Neural cell (in vitro differentiated cells): ENCODE measurements at regions not wholly inside any gene's neighbourhood (a gene's known extent, or its start where the extent isn't known, plus 50 kb on each side); places are given as distances from the start of the nearest gene placed in this dataset.

Experiments
- H2AFZ ChIP-seq: fragments of 200-600, 300-800 bp; sonication (generic), shearing (Covaris generic); 2 replicates; pipeline ENCODE4 v1.6.0; 2014; ENCODE audit warnings: low read depth, mild to moderate bottlenecking, antibody characterized with exemption, low read length, moderate library complexity
- H3F3A ChIP-seq: fragments of 200-600 bp; shearing (Covaris generic); 2 replicates; pipeline ENCODE4 v1.6.1; 2016; ENCODE audit warnings: mild to moderate bottlenecking, moderate library complexity, mixed read lengths, antibody characterized with exemption, low read length; ENCODE audit not compliant: insufficient read depth, poor library complexity, severe bottlenecking
- H3K27ac ChIP-seq: fragments of 200-600, 300-800 bp; sonication (generic), shearing (Covaris generic); 2 replicates; pipeline ENCODE4 v1.5.1; 2014; ENCODE audit warnings: mild to moderate bottlenecking, low read length, moderate library complexity
- H3K27me3 ChIP-seq: fragments of 300-800, 200-600 bp; sonication (generic), shearing (Covaris generic); 2 replicates; pipeline ENCODE4 v1.6.0; 2014; ENCODE audit warnings: mild to moderate bottlenecking, low read depth, low read length, moderate library complexity; ENCODE audit not compliant: insufficient read depth
- H3K36me3 ChIP-seq: fragments of 300-800, 200-600 bp; sonication (generic), shearing (Covaris generic); 2 replicates; pipeline ENCODE4 v1.5.1; 2014; ENCODE audit warnings: mild to moderate bottlenecking, antibody characterized with exemption, low read length, moderate library complexity; ENCODE audit not compliant: insufficient read depth
- H3K4me2 ChIP-seq: fragments of 300-800, 200-600 bp; sonication (generic), shearing (Covaris generic); 2 replicates; pipeline ENCODE4 v1.6.0; 2014; ENCODE audit warnings: mild to moderate bottlenecking, low read length
- H3K4me3 ChIP-seq: fragments of 300-800, 200-600 bp; sonication (generic), shearing (Covaris generic); 2 replicates; pipeline ENCODE4 v1.5.1; 2014; ENCODE audit warnings: mild to moderate bottlenecking, low read length, moderate library complexity
- H3K79me2 ChIP-seq: fragments of 200-600 bp; shearing (Covaris generic); replicated peaks from 2 replicates; pipeline ENCODE4 v1.6.0; 2014; ENCODE audit warnings: mild to moderate bottlenecking, low read length, moderate library complexity; ENCODE audit not compliant: insufficient read depth
- H3K9ac ChIP-seq: fragments of 300-800, 200-600 bp; sonication (generic), shearing (Covaris generic); 2 replicates; pipeline ENCODE4 v1.6.1; 2016; ENCODE audit warnings: mild to moderate bottlenecking, low read length, mixed read lengths
- H3K9me2 ChIP-seq: fragments of 200-600 bp; shearing (Covaris generic); 2 replicates; pipeline ENCODE4 v1.6.1; 2016; ENCODE audit warnings: mild to moderate bottlenecking, low read length, mixed read lengths; ENCODE audit not compliant: insufficient read depth
- H3K9me3 ChIP-seq: fragments of 200-600, 300-800 bp; sonication (generic), shearing (Covaris generic); 2 replicates; pipeline ENCODE4 v1.6.1; 2016; ENCODE audit warnings: mild to moderate bottlenecking, mixed run types, low read length, moderate library complexity, mixed read lengths
- H4K20me1 ChIP-seq: fragments of 200-600 bp; shearing (Covaris generic); 2 replicates; pipeline ENCODE4 v1.6.1; 2016; ENCODE audit warnings: mild to moderate bottlenecking, mixed run types; ENCODE audit not compliant: insufficient read depth
- EP300 ChIP-seq: fragments of 450-650 bp; conservative IDR thresholded peaks from 2 replicates; pipeline ENCODE4 v1.6.1; 2014; ENCODE audit warnings: antibody characterized with exemption, mild to moderate bottlenecking, moderate library complexity; ENCODE audit not compliant: poor library complexity, severe bottlenecking
- EZH2 ChIP-seq: fragments of 200-600, 300-800 bp; shearing (Covaris generic), sonication (generic); IDR thresholded peaks from 2 replicates; pipeline ENCODE4 v1.6.1; 2014; ENCODE audit warnings: antibody characterized with exemption, low read length, borderline replicate concordance, mild to moderate bottlenecking; ENCODE audit not compliant: insufficient read depth, poor library complexity, severe bottlenecking
- MXI1 ChIP-seq: fragments of 450-650 bp; conservative IDR thresholded peaks from 2 replicates; pipeline ENCODE4 v1.6.1; 2014; ENCODE audit warnings: antibody characterized with exemption, mild to moderate bottlenecking; ENCODE audit not compliant: poor library complexity, severe bottlenecking
- POLR2AphosphoS5 ChIP-seq: IDR thresholded peaks from 2 replicates; pipeline ENCODE4 v1.6.1; 2012
- RAD21 ChIP-seq: fragments of 450-650 bp; conservative IDR thresholded peaks from 2 replicates; pipeline ENCODE4 v1.6.1; 2014; ENCODE audit warnings: antibody characterized with exemption, mild to moderate bottlenecking, moderate library complexity
- SMC3 ChIP-seq: fragments of 450-650 bp; conservative IDR thresholded peaks from 2 replicates; pipeline ENCODE4 v1.6.1; 2014; ENCODE audit warnings: antibody characterized with exemption, mild to moderate bottlenecking, moderate library complexity; ENCODE audit not compliant: poor library complexity
- TAF1 ChIP-seq: IDR thresholded peaks from 2 replicates; pipeline ENCODE4 v1.6.1; 2012; ENCODE audit warnings: low read depth
- TF ChIP-seq, protein P1 (sequence below): IDR thresholded peaks from 2 replicates; pipeline ENCODE4 v1.6.1; 2012; ENCODE audit warnings: borderline replicate concordance
- TF ChIP-seq, protein P2 (sequence below): fragments of 450-650 bp; IDR thresholded peaks from 2 replicates; pipeline ENCODE4 v1.5.1; 2014; ENCODE audit warnings: antibody characterized with exemption, mild to moderate bottlenecking, moderate library complexity; ENCODE audit not compliant: poor library complexity, severe bottlenecking

DNA sequence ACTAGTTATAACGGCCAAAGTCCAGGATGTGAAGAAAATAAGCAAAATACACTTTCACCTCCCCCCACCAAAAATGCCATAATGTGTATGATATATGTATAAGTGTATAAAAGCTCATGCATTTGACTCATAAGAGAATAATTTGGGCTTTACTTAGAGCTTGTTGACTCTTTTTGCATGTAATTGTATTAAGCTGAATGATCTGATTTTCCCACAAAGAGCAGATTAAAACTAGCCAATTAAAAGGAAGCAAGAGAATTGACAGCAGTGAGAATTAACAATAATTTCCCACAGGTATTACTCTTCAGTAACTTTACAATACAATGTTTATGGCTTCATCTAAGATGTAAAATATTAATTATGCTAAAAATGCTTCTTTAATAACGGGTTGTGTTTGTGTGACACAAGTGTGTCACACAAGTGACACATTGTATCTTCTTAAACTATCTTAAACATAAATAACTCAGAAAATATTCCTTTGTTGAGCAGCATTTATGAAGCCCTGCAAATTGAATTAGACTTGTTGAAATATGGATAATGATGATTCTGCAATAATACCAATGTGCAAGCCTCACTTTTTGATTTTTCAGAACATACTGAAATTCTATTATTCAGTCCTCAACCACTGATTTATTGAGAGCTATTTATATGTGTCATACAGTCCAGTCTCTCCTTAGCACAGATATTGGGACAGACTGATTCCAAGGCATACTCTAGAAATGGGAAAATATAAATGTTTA, 134.5 kb downstream of the SLIT2 start:
- no peaks in the 10 kb centered on the region for H3K9me2 ChIP-seq
- no peaks in the 10 kb centered on the region for H3K79me2 ChIP-seq
- no peaks in the 10 kb centered on the region for H3K9me3 ChIP-seq
- no peak overlapping the region for H3K4me3 ChIP-seq
- H3K36me3 ChIP-seq: no peaks in the 10 kb centered on the region
- H2AFZ ChIP-seq: no peak overlapping the region
- H3K4me2 ChIP-seq: no peak overlapping the region
- TF ChIP-seq, protein P1, sequence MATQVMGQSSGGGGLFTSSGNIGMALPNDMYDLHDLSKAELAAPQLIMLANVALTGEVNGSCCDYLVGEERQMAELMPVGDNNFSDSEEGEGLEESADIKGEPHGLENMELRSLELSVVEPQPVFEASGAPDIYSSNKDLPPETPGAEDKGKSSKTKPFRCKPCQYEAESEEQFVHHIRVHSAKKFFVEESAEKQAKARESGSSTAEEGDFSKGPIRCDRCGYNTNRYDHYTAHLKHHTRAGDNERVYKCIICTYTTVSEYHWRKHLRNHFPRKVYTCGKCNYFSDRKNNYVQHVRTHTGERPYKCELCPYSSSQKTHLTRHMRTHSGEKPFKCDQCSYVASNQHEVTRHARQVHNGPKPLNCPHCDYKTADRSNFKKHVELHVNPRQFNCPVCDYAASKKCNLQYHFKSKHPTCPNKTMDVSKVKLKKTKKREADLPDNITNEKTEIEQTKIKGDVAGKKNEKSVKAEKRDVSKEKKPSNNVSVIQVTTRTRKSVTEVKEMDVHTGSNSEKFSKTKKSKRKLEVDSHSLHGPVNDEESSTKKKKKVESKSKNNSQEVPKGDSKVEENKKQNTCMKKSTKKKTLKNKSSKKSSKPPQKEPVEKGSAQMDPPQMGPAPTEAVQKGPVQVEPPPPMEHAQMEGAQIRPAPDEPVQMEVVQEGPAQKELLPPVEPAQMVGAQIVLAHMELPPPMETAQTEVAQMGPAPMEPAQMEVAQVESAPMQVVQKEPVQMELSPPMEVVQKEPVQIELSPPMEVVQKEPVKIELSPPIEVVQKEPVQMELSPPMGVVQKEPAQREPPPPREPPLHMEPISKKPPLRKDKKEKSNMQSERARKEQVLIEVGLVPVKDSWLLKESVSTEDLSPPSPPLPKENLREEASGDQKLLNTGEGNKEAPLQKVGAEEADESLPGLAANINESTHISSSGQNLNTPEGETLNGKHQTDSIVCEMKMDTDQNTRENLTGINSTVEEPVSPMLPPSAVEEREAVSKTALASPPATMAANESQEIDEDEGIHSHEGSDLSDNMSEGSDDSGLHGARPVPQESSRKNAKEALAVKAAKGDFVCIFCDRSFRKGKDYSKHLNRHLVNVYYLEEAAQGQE: no peak
- TF ChIP-seq MXI1: no peak
- no peaks in the 10 kb centered on the region for H3K27me3 ChIP-seq
- H3F3A ChIP-seq: no peaks in the 10 kb centered on the region
- no peak overlapping the region for H3K9ac ChIP-seq
- no peaks in the 10 kb centered on the region for H4K20me1 ChIP-seq
- H3K27ac ChIP-seq: no peak overlapping the region

DNA sequence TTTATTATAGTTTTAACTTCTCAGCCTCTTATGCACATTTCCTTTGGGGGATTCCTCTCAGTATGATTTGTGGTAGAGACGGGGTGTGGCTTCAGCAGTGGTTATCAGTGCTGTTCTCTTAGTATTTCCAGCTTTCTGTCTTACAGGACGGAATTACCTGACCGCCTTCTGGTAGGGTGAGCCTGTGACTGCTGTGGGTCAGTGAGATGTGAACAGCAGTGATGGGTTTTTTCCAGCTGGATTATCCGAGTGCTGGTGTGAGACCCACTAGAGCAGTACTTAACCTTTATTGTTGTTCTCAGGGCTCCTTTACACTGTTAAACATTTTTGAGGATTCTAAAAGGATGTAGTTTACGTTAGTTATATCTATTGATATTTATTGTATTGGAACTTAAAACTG, 135.2 kb downstream of the SLIT2 start:
- no peak overlapping the region for H3K4me2 ChIP-seq
- no peak overlapping the region for H3K27ac ChIP-seq
- H2AFZ ChIP-seq: no peak overlapping the region
- H3K9me2 ChIP-seq: no peaks in the 10 kb centered on the region
- no peak overlapping the region for H3K9ac ChIP-seq
- no peaks in the 10 kb centered on the region for H3K9me3 ChIP-seq
- no peaks in the 10 kb centered on the region for H4K20me1 ChIP-seq
- no peaks in the 10 kb centered on the region for H3K36me3 ChIP-seq
- H3K27me3 ChIP-seq: no peaks in the 10 kb centered on the region
- no peak for TF ChIP-seq RAD21
- no peak for TF ChIP-seq TAF1
- no peak overlapping the region for H3K4me3 ChIP-seq
- H3K79me2 ChIP-seq: no peaks in the 10 kb centered on the region
- H3F3A ChIP-seq: no peaks in the 10 kb centered on the region

DNA sequence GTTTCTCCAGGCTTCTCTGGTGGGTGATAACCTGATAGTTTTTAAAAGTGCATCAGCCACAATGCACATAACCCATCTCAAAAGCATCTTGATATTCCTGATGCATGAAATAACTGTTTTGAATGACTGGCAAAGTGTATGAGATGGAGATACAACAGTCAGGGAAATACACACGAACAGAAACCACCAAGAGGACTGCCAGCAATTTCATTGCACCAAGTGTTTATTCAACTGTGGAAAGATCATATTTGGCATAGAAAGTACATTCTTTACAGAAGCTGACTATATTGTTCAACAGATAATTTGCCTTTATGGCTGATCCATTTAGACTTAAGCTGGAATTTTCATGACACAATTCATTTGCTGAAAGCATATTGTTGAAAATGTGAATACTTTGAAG, 139.5 kb downstream of the SLIT2 start:
- H3K27ac ChIP-seq: no peak overlapping the region
- no peak overlapping the region for H3K4me3 ChIP-seq
- H2AFZ ChIP-seq: no peak overlapping the region
- no peak overlapping the region for H3K9ac ChIP-seq
- TF ChIP-seq, protein P1: no peak
- TF ChIP-seq MXI1 (no peak), TAF1 (no peak), EP300 (no peak), SMC3 (no peak), EZH2 (no peak), RAD21 (no peak), POLR2AphosphoS5 (no peak)
- TF ChIP-seq, protein P2, sequence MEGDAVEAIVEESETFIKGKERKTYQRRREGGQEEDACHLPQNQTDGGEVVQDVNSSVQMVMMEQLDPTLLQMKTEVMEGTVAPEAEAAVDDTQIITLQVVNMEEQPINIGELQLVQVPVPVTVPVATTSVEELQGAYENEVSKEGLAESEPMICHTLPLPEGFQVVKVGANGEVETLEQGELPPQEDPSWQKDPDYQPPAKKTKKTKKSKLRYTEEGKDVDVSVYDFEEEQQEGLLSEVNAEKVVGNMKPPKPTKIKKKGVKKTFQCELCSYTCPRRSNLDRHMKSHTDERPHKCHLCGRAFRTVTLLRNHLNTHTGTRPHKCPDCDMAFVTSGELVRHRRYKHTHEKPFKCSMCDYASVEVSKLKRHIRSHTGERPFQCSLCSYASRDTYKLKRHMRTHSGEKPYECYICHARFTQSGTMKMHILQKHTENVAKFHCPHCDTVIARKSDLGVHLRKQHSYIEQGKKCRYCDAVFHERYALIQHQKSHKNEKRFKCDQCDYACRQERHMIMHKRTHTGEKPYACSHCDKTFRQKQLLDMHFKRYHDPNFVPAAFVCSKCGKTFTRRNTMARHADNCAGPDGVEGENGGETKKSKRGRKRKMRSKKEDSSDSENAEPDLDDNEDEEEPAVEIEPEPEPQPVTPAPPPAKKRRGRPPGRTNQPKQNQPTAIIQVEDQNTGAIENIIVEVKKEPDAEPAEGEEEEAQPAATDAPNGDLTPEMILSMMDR: no peak
- H3K79me2 ChIP-seq: no peaks in the 10 kb centered on the region
- no peaks in the 10 kb centered on the region for H4K20me1 ChIP-seq
- no peaks in the 10 kb centered on the region for H3K36me3 ChIP-seq
- no peak overlapping the region for H3K4me2 ChIP-seq
- no peaks in the 10 kb centered on the region for H3K27me3 ChIP-seq
- no peaks in the 10 kb centered on the region for H3K9me3 ChIP-seq
- no peaks in the 10 kb centered on the region for H3F3A ChIP-seq
- H3K9me2 ChIP-seq: no peaks in the 10 kb centered on the region
